ENCODE measurements at regions not wholly inside any gene's neighbourhood (a gene's known extent, or its start where the extent isn't known, plus 50 kb on each side); places are given as distances from the start of the nearest gene placed in this dataset.

DNA sequence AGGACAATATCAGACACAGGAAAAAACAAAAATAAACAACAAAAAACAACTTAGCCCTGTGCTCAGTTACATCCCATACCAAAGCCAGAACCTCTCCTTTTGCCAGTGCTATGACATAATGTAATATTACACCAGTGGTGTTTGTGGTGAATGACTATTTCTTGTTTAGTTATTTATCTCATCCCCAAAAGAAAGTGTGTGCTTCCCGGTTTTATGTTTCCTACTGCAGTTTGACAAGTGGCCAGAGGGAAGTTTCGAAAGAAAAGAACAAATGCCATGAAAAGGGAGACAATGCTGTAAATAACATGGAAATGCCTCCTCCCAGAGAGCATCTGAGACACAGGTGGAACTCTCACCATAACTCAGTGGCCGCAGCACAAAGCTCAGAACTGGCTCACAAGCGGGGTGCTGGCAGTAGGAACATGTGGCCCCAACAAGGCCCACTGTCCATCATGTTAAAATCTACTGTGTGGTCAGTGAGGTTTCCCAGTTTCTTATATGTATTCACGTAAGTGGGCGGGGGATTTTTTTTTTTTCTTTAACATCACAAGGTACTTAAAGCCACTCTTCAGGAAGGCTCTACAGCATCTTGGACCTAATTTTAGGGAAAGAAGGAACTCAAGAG lies 158.2 kb downstream of the BARHL2 start:
- no peak for DNase-seq (ENCODE audit: low read depth)

DNA sequence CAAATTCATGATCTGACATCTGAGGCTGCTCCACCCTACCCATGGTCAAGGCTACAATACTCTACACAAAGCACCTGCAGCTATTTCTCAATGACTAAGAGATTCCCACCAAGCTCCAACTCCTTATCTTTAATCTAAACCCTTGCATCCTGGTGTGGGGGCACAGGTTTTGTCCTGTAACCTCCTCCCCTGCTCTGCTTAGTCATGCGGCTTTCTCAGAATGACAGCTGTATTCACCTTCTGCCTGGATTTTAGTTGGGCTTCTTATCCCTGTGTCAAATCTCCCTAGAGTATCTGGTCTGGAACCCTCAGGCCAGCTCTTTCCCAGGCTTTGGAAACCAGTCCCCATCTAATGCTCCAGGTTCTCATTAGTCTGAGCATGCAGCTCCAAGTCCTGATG lies 159.0 kb downstream of the BARHL2 start:
- DNase-seq (ENCODE audit: low read depth), result no peak

DNA sequence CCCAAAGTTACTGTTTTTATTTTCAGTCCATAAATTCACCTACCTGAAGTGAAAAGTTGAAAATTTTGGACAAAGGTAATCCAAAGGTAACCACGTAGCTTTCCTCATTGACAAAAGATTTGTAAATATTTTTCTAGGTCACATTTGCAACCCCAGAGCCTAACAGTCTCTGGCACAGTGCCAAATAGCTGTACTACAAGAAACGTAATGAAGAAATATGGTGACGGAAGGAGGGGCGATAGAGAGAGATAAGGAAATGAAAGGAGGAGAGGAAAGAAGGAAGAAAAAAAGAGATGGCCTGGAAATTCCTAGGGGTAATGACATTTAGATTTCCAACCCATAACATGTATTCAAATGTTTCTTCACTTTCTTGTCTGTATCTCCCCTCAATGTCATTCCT lies 159.4 kb downstream of the BARHL2 start:
- DNase-seq (ENCODE audit: low read depth), result no peak

DNA sequence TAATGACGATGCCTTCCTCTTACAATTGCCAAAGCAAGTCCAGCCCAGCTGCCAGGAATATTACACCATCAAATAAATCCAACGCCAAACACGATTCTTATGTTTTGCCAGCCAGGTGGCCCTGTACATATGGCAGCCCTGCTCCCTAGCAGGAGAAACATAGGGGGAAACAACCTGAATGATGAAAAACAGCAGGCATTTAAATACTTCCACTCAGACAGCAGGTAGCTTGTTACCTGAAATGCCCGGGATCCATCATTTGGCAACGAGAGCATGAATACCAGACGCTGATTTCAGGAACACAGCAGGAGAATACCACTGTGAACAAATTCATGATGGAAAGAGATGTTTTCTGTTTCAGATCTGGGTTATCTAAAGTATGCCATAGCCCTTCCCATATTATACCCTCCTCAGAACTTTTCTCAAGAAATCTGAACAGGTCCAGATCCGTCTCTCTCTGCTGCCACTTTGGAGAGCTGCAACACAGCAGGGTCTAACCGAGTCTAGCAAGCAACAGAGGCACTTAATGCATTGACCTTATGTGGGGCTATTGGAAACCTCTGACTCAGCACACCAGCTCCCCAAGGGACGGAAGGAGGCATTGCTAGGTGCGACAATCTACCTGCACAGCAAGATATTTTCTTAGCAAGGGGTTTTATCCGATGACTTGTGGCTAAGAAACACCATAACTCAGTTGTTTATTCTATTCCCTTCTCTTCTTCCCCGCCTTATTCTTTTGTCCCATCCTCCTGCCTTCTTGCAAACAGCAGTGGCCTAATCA lies 166.3 kb downstream of the BARHL2 start:
- DNase-seq (ENCODE audit: low read depth), result no peak

DNA sequence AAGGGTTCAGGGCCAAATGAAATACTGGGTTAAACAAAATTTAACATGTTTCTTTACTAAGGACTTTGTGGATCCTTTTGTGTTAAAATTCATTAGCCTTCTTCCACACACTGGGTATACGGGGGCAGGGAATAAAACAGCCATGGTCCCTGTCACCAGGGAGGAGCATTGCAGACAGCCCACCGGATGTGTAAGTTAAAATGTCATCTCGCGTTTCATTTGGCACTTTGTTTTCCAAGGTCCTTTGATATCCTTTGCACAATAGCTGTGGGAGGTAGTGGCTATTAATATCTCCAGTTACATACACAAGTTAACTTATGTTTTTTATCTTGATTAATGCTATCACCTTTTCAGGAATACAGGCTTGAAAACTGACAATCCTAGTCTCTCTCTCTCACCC lies 172.7 kb downstream of the BARHL2 start:
- no peak for DNase-seq (ENCODE audit: low read depth)

DNA sequence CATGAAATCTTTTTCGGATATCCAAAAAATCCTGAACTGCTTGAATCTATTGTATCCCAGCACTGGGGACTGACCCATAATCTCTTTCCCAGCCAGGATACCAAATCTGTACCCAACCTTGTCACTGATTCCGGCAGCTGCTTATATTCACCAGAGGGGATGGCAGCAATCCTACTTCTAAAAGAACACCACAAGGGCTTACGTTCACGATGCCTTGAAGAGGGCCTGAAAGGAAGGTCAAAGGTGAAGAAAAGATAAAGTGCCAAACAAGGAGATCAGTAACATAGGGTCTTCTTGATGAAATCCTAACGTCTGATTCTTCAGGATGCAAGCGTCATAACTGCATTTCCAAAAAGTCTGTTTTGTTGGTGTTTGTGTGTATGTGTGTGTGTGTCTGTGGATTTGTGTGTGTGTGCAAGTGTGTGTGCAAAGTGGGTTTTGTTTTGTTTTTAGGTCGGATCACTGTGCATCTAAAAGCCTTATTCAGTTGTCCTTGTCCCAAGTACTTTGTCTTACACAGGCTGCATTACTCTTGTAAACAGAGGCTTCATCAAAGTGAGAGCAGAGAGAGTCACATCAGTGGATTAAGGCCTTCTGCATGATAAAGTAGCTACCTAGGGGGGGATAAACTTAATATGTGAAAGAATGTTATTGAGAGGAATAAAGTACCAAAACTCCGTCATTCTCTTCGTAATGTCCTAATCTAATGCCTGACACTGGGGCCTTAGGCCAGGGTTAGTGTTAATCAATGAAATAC lies 179.3 kb downstream of the BARHL2 start:
- DNase-seq (ENCODE audit: low read depth), result no peak

DNA sequence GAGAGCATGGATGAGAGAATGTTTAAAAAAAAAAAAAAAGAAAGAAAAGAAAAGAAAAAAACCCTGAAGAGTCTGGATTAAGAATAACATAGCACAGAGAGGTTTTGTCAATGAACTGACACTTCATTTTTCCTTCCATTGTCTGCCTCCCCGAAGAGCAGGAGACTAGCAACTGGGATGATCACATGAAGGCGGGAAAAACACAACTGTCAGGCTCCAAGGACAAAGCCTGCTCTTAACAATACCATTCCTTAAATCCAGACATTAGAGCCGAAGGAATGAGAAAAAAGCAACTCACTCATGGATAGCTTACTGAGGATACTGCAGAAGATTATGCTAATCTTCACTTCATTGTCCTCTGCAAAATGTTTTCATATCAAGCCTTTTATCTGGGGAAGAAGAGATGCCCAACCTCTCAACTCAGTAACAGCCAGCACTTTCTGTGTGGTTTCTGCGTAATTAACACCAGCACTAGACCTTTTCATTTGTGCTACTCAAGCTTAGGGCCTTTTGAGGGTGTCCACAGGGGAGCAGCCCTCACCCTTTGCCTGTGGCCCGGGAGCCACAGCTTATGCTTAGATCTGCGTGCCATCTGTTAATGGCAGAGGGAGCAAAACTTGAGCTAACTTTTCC lies 182.3 kb downstream of the BARHL2 start:
- DNase-seq (ENCODE audit: low read depth), result no peak

DNA sequence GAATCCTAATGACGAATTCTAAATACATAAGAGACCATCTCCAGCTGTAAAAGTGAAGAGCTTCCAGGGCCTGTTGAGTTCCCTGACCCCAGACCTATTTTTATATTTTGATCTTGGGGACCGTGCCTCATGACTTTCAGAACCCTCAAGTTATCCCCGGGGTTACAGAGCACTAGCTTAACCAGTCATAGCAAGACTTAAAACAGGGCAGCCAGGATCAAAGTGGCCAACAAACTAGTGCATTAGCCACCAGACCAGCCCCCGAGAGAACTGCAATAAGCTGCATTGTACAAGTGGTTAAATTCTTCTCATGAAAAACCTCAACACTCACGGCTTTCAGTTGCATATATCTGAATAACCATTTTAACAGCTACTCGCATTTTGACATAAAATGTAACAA lies 183.0 kb downstream of the BARHL2 start:
- DNase-seq (ENCODE audit: low read depth), result no peak

DNA sequence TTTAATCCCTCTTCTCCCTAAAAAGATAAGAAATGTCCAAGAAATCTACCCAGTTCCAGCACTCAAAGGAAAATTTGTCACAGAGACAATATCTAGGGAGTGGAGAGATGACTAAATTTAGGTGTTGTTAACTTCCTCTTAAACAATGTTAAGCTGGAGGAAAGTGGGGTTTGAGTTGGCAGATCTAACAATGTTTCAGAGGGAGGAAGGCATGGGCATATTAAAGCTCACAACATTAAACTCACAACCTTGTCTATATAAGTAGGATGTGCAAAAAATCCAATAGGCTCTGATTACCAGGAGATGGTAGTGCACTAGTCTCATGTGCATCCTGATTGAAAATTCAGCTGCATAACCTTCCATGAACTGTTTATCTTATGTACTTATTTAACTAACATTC lies 190.1 kb downstream of the BARHL2 start:
- DNase-seq (ENCODE audit: low read depth), result no peak

DNA sequence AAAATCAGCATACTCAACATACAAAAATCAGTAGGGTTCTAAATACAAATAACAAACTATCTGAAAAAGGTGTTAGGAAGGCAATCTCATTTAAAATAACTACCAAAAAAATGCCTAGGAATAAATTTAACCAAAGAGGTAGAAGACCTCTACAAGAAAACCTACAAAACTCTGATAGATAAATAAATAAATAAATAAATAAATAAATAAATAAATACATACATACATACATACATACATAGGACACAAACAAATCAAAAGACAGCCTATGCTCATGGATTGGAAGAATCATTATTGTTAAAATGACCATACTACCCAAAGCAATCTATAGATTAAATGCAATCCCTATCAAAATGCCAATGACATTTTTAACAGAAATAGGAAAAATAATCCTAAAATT lies 194.7 kb downstream of the BARHL2 start:
- DNase-seq (ENCODE audit: low read depth), result no peak

DNA sequence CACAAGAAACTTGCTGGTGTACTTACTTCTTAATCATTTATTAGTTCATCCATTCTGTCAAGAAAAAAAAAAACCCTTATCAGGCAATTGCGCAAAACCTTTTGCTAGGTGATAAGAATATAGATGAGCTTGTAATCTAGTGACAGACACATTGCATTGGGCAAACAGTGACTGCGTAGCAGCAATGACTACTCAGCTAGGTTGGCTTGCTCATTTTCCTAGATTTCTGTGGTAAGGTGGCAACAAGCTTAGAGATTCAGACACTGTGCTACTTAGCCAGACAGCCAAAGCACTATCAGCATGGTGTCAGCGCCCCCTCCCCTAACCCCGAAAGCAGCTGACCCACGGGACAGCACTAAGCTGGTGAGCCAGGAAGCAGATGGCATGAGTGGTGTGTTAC lies 203.1 kb downstream of the BARHL2 start:
- DNase-seq (ENCODE audit: low read depth), result no peak

DNA sequence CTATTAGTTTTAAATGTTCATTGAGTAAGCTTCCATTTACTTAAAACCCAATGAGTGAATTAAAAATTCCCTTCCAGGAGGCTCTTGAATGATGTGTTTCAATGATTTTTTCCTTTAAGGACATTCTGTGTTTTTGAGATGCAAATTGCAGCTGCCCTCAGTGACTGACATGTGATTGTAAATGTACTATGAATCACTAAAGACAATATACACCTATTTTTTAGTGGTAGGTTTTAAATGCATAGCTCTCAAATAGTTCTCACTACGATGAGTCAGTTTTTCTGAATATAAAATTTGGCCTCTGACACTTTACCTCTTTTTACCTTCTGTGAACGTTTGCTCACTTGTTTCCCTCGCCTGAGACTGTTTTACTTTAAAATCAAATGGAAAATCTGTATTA lies 204.7 kb downstream of the BARHL2 start:
- no peak for DNase-seq (ENCODE audit: low read depth)

DNA sequence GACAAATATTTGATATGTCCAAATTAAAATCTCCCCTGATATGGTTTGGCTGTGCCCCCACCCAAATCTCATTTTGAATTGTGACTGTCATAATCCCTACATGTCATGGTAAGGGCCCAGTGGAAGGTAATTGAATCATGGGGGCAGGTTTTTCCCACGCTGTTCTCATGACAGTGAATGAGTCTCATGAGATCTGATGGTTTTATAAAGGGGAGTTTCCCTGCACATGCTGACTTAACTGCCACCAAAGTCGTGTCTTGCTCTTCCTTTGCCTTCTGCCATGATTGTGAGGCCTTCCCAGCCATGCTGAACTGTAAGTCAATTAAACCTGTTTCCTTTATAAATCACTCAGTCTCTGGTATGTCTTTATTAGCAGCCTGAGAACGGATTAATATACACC lies 207.0 kb downstream of the BARHL2 start:
- DNase-seq (ENCODE audit: low read depth), result no peak

DNA sequence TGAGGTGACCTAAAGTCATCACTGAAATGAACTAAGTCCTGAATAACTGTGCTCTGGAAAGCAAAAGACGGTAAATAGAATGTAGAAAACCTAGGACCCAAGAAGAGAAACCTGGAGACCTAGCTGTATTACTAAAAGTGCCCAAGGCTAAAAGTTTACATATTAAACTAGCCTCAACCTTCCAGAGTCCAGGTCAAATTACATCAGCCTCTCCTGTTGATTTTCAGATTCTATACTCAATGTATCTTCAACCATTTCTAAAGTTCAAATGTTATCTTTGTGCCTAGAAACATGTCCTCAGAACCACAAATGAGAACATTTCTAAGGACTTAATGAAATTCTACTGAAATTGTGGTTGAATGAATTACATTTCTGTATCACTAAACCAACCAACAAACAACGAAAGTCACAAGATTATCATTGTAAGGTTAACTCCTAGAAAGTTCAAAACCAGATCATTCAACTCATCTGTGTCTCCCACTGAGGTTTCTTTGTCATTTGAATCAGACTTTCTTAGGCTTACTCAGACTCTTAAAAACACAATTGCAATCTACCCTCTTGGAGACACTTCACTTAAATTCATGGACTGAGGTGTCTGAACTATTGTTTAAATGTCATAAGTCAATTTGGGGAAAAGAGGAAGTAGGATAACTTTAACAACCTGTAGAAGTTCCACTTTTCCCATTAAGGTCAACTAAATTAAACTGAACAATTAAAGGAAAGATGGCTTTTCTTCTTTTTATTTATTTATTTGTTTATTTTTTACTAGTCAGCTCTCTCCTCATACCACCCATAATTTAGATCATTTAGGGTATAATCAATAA lies 207.7 kb downstream of the BARHL2 start:
- DNase-seq (ENCODE audit: low read depth), result no peak

DNA sequence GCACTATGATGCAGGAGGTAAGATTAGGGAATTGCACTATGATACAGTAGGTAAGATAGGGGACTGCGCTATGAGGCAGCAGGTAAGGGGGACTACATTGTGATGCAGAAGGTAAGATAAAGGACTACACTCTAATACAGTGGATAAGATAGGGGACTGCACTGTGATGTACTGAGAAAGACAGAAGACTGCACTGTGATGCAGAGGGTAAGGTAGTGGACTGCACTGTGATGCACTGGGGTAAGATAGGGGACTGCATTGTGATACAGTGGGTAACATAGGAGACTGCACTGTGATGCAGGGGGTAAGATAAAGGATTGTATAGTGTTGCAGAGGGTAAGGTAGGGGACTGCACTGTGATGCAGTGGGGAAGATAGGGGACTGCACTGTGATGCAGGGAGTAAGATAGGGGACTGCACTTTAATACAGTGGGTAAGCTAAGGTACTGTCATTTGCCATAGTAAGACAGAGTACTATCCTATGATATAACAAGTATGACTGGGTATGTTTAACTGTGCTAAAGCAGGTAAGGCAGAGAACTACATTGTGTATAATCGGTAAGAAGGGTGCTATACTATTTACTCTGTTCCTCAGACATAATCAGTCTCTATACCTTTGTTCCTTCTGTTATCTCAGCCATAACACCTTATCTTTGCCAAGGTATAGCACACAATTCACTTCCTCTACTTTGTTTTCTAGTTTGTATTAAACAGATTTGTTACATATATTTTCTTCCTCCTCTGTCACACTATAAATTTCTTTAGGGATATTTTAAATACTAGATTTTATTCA lies 208.5 kb downstream of the BARHL2 start:
- no peak for DNase-seq (ENCODE audit: low read depth)

DNA sequence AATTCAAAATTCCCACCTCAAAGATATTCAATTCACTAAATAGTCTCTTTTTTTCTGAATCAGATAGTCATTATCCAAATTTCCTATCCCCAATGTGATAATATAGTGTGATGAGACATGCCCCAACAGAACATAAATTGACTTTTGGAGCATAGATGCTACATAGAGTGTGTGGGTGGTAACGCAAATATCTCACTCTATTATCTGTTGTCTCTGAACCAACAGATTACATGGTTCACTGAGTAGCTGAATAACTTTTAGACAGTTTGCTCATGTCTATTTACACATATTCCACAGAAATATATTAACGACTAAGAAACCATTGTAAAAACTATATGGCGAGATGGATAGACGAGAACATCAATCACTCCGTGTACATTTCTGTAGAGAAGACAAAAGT lies 209.9 kb downstream of the BARHL2 start:
- no peak for DNase-seq (ENCODE audit: low read depth)

DNA sequence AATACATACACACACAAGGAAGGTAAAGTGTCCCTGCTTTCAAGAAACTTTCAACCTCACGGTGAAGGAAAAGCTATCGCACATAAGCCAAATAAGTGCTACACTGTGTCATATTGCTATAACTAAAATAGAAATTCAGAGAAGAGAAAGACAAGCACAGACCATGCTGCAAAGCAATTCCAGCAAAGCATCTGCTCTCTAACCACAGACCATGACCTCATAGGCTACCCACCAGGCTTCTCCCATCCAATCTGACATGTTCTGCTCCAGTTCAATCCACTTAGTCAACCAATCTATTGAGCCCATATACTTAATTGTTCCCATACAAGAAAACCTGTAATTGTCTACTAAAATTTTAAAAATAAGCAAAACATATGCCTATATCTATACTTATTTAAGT lies 211.3 kb downstream of the BARHL2 start:
- DNase-seq (ENCODE audit: low read depth), result no peak

DNA sequence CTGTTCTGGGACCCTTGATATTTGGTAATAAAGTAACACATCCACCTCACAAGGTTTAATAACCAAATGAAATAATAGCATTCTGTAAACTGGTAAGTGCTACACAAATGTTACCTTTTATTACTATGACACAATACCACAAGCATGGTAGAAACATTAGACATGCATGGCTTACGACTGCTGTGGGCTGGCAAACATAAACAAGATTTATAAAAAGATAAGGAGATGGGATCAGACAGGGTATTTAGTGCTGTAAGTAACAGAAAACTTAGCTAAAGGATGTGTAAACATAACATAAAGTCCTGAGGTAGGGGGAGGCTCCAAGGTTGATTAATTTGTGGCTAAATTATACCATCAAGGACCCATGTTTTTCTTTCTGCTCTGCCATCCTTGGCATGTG lies 212.6 kb downstream of the BARHL2 start:
- DNase-seq (ENCODE audit: low read depth), result peak; percentile 7

DNA sequence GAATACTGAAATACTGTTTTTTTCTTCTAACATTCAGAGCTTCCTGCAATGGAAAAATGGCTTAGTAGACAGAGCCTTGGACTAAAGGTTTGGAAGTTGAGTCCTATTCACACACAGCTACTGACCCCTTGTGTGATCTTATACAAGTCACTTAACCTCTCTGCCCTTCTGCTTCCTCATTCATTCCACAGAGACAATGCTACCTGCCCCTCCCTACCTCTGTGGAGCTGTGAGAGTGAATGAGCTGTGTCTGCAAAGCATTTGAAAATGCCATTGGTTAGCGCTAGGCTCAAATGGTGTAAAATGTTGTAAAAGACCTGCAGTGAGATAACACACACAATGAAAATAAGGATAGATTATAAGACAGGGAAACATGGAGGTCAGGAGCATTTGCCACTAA lies 214.4 kb downstream of the BARHL2 start:
- DNase-seq (ENCODE audit: low read depth), result no peak

DNA sequence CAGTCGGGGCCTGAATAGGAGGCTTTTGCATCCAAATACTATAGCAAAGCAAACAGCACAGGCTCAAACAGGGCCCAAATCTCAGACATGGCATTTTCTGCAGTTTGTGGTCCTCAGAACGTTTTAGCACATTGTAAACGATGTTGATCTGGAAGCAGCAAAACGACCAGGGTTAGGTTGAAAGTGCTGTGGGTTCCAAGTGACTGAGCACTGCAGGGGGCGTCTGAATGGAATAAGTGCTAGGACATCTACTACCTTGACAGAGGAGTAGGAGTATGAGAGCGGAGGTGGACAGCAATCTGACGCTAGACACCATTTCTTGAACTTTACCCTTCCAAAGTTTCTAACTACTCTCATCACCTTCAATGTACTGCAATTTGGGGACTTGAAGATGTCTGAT lies 214.9 kb downstream of the BARHL2 start:
- DNase-seq (ENCODE audit: low read depth), result no peak

DNA sequence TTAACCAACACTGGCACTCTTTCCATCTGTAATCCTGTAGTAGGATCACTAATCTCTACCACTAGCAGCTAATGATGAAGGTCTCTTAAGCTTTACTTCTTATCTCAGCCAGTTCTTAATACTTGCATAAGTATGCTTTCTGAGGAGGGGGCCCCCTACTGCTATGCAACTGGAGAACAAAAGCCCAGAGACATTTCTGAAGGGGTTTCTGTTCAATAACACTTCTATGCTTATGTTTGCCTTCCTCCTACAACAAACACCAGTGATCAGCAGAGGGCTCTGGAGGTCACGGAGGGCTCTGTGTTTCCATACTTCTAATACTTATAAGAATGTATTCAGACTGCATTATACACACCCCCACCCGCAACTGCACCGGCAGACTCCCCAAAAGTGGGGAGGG lies 215.8 kb downstream of the BARHL2 start:
- no peak for DNase-seq (ENCODE audit: low read depth)

Measured in amniotic epithelial cell (primary cell).